GM10266 (cell line): ENCODE measurements at regions not wholly inside any gene's neighbourhood (a gene's known extent, or its start where the extent isn't known, plus 50 kb on each side); places are given as distances from the start of the nearest gene placed in this dataset.

ENCODE experiments used
- DNase-seq: peaks from one replicate; pipeline ENCODE4 v3.0.0; 2012; ENCODE audit errors: extremely low spot score
- CTCF ChIP-seq: IDR thresholded peaks from 2 replicates; pipeline ENCODE4 v1.5.1; 2012; ENCODE audit warnings: mild to moderate bottlenecking, low read depth; ENCODE audit not compliant: control insufficient read depth, insufficient read depth; ENCODE audit errors: missing control alignments

GRCh38 chr10:33817605-33818004, 483.1 kb upstream of the NRP1 start:
- DNase-seq, result no peak
- TF ChIP-seq CTCF, result no peak

- no peak for TF ChIP-seq CTCF
- DNase-seq, result no peak
Observed at GRCh38 chr10:33815776-33816175, 481.3 kb upstream of the NRP1 start.

GRCh38 chr10:33813871-33814270, 479.4 kb upstream of the NRP1 start:
- no peak for DNase-seq
- TF ChIP-seq CTCF, result no peak

- no peak for TF ChIP-seq CTCF
Observed at GRCh38 chr10:33813415-33813814, 478.9 kb upstream of the NRP1 start.

GRCh38 chr10:33812586-33812985, 478.1 kb upstream of the NRP1 start:
- DNase-seq, result no peak
- no peak for TF ChIP-seq CTCF

More at GRCh38 chr10:33813415-33813814, 478.9 kb upstream of the NRP1 start:
- DNase-seq, result no peak

- DNase-seq, result no peak
- no peak for TF ChIP-seq CTCF
Observed at GRCh38 chr10:33810986-33811385, 476.5 kb upstream of the NRP1 start.

GRCh38 chr10:33809732-33810131, 475.3 kb upstream of the NRP1 start:
- no peak for DNase-seq
- TF ChIP-seq CTCF, result no peak
